Neural cell (in vitro differentiated cells): ENCODE measurements at regions not wholly inside any gene's neighbourhood (a gene's known extent, or its start where the extent isn't known, plus 50 kb on each side); places are given as distances from the start of the nearest gene placed in this dataset.

ENCODE experiments used
- H2AFZ ChIP-seq: fragments of 200-600, 300-800 bp; sonication (generic), shearing (Covaris generic); 2 replicates; pipeline ENCODE4 v1.6.0; 2014; ENCODE audit warnings: low read depth, mild to moderate bottlenecking, antibody characterized with exemption, low read length, moderate library complexity
- H3F3A ChIP-seq: fragments of 200-600 bp; shearing (Covaris generic); 2 replicates; pipeline ENCODE4 v1.6.1; 2016; ENCODE audit warnings: mild to moderate bottlenecking, moderate library complexity, mixed read lengths, antibody characterized with exemption, low read length; ENCODE audit not compliant: insufficient read depth, poor library complexity, severe bottlenecking
- H3K27ac ChIP-seq: fragments of 200-600, 300-800 bp; sonication (generic), shearing (Covaris generic); 2 replicates; pipeline ENCODE4 v1.5.1; 2014; ENCODE audit warnings: mild to moderate bottlenecking, low read length, moderate library complexity
- H3K27me3 ChIP-seq: fragments of 300-800, 200-600 bp; sonication (generic), shearing (Covaris generic); 2 replicates; pipeline ENCODE4 v1.6.0; 2014; ENCODE audit warnings: mild to moderate bottlenecking, low read depth, low read length, moderate library complexity; ENCODE audit not compliant: insufficient read depth
- H3K36me3 ChIP-seq: fragments of 300-800, 200-600 bp; sonication (generic), shearing (Covaris generic); 2 replicates; pipeline ENCODE4 v1.5.1; 2014; ENCODE audit warnings: mild to moderate bottlenecking, antibody characterized with exemption, low read length, moderate library complexity; ENCODE audit not compliant: insufficient read depth
- H3K4me2 ChIP-seq: fragments of 300-800, 200-600 bp; sonication (generic), shearing (Covaris generic); 2 replicates; pipeline ENCODE4 v1.6.0; 2014; ENCODE audit warnings: mild to moderate bottlenecking, low read length
- H3K4me3 ChIP-seq: fragments of 300-800, 200-600 bp; sonication (generic), shearing (Covaris generic); 2 replicates; pipeline ENCODE4 v1.5.1; 2014; ENCODE audit warnings: mild to moderate bottlenecking, low read length, moderate library complexity
- H3K79me2 ChIP-seq: fragments of 200-600 bp; shearing (Covaris generic); replicated peaks from 2 replicates; pipeline ENCODE4 v1.6.0; 2014; ENCODE audit warnings: mild to moderate bottlenecking, low read length, moderate library complexity; ENCODE audit not compliant: insufficient read depth
- H3K9ac ChIP-seq: fragments of 300-800, 200-600 bp; sonication (generic), shearing (Covaris generic); 2 replicates; pipeline ENCODE4 v1.6.1; 2016; ENCODE audit warnings: mild to moderate bottlenecking, low read length, mixed read lengths
- H3K9me2 ChIP-seq: fragments of 200-600 bp; shearing (Covaris generic); 2 replicates; pipeline ENCODE4 v1.6.1; 2016; ENCODE audit warnings: mild to moderate bottlenecking, low read length, mixed read lengths; ENCODE audit not compliant: insufficient read depth
- H3K9me3 ChIP-seq: fragments of 200-600, 300-800 bp; sonication (generic), shearing (Covaris generic); 2 replicates; pipeline ENCODE4 v1.6.1; 2016; ENCODE audit warnings: mild to moderate bottlenecking, mixed run types, low read length, moderate library complexity, mixed read lengths
- H4K20me1 ChIP-seq: fragments of 200-600 bp; shearing (Covaris generic); 2 replicates; pipeline ENCODE4 v1.6.1; 2016; ENCODE audit warnings: mild to moderate bottlenecking, mixed run types; ENCODE audit not compliant: insufficient read depth
- CTCF ChIP-seq: fragments of 450-650 bp; IDR thresholded peaks from 2 replicates; pipeline ENCODE4 v1.5.1; 2014; ENCODE audit warnings: antibody characterized with exemption, mild to moderate bottlenecking, moderate library complexity; ENCODE audit not compliant: poor library complexity, severe bottlenecking
- EP300 ChIP-seq: fragments of 450-650 bp; conservative IDR thresholded peaks from 2 replicates; pipeline ENCODE4 v1.6.1; 2014; ENCODE audit warnings: antibody characterized with exemption, mild to moderate bottlenecking, moderate library complexity; ENCODE audit not compliant: poor library complexity, severe bottlenecking
- MXI1 ChIP-seq: fragments of 450-650 bp; conservative IDR thresholded peaks from 2 replicates; pipeline ENCODE4 v1.6.1; 2014; ENCODE audit warnings: antibody characterized with exemption, mild to moderate bottlenecking; ENCODE audit not compliant: poor library complexity, severe bottlenecking
- POLR2AphosphoS5 ChIP-seq: IDR thresholded peaks from 2 replicates; pipeline ENCODE4 v1.6.1; 2012
- RAD21 ChIP-seq: fragments of 450-650 bp; conservative IDR thresholded peaks from 2 replicates; pipeline ENCODE4 v1.6.1; 2014; ENCODE audit warnings: antibody characterized with exemption, mild to moderate bottlenecking, moderate library complexity
- REST ChIP-seq: IDR thresholded peaks from 2 replicates; pipeline ENCODE4 v1.6.1; 2012; ENCODE audit warnings: borderline replicate concordance
- SMC3 ChIP-seq: fragments of 450-650 bp; conservative IDR thresholded peaks from 2 replicates; pipeline ENCODE4 v1.6.1; 2014; ENCODE audit warnings: antibody characterized with exemption, mild to moderate bottlenecking, moderate library complexity; ENCODE audit not compliant: poor library complexity

GRCh38 chr7:51459809-51460208, 143.2 kb upstream of the COBL start:
- no peak overlapping the region for H3K27ac ChIP-seq
- H2AFZ ChIP-seq = no peak overlapping the region
- no peaks in the 10 kb centered on the region for H3F3A ChIP-seq
- H3K4me2 ChIP-seq = no peak overlapping the region
- H3K4me3 ChIP-seq = no peak overlapping the region
- no peak overlapping the region for H3K9ac ChIP-seq
- no peaks in the 10 kb centered on the region for H3K79me2 ChIP-seq
- H3K27me3 ChIP-seq = no peaks in the 10 kb centered on the region
- no peaks in the 10 kb centered on the region for H4K20me1 ChIP-seq
- no peak for TF ChIP-seq MXI1
- no peak for TF ChIP-seq POLR2AphosphoS5
- TF ChIP-seq RAD21 = no peak
- TF ChIP-seq EP300 = no peak
- TF ChIP-seq SMC3 = no peak
- peak; percentile 10 for TF ChIP-seq CTCF
- H3K36me3 ChIP-seq = no peaks in the 10 kb centered on the region
- H3K9me3 ChIP-seq = no peaks in the 10 kb centered on the region
- H3K9me2 ChIP-seq = no peaks in the 10 kb centered on the region

- Histone ChIP-seq H3K9me2 (no peaks in the 10 kb centered on the region), H3K27ac (no peak overlapping the region), H4K20me1 (no peaks in the 10 kb centered on the region), H3K9me3 (no peaks in the 10 kb centered on the region), H2AFZ (no peak overlapping the region), H3K4me3 (no peak overlapping the region), H3K27me3 (no peaks in the 10 kb centered on the region), H3F3A (no peaks in the 10 kb centered on the region), H3K4me2 (no peak overlapping the region), H3K9ac (no peak overlapping the region), H3K36me3 (no peaks in the 10 kb centered on the region), H3K79me2 (no peaks in the 10 kb centered on the region)
- TF ChIP-seq MXI1 (no peak), CTCF (no peak), REST (no peak), SMC3 (no peak)
Observed at GRCh38 chr7:51458693-51459092, 142.1 kb upstream of the COBL start.
